GM12878 (cell line): ENCODE measurements at regions not wholly inside any gene's neighbourhood (a gene's known extent, or its start where the extent isn't known, plus 50 kb on each side); places are given as distances from the start of the nearest gene placed in this dataset.

Source experiments
- ATF2 ChIP-seq: IDR thresholded peaks from 2 replicates; pipeline ENCODE4 v1.6.1; 2012; ENCODE audit warnings: low read length, inconsistent platforms
- ATF3 ChIP-seq: IDR thresholded peaks from 2 replicates; pipeline ENCODE4 v1.6.1; 2011; ENCODE audit warnings: low read depth, mild to moderate bottlenecking, low read length, moderate library complexity, borderline replicate concordance; ENCODE audit errors: extremely low read depth
- BCL11A ChIP-seq: IDR thresholded peaks from 2 replicates; pipeline ENCODE4 v1.6.1; 2011; ENCODE audit warnings: low read depth, low read length
- BCLAF1 ChIP-seq: fragments of 450-650 bp; IDR thresholded peaks from 2 replicates; pipeline ENCODE4 v1.6.1; 2017; ENCODE audit warnings: antibody characterized with exemption, mild to moderate bottlenecking, moderate library complexity
- CBX5 ChIP-seq: sonication (generic); IDR thresholded peaks from 2 replicates; pipeline ENCODE4 v1.6.1; 2016; ENCODE audit warnings: low read depth, moderate library complexity, mild to moderate bottlenecking, inconsistent platforms
- CREB1 ChIP-seq: IDR thresholded peaks from 2 replicates; pipeline ENCODE4 v1.6.1; 2012; ENCODE audit warnings: low read depth, mild to moderate bottlenecking, inconsistent platforms
- ELK1 ChIP-seq: IDR thresholded peaks from 2 replicates; pipeline ENCODE4 v1.6.1; 2012; ENCODE audit warnings: low read depth, low read length, improper control_type of control experiment
- HDGF ChIP-seq: fragments of 450-650 bp; IDR thresholded peaks from 2 replicates; pipeline ENCODE4 v1.6.1; 2016; ENCODE audit warnings: antibody characterized with exemption
- MTA3 ChIP-seq: IDR thresholded peaks from 2 replicates; pipeline ENCODE4 v1.6.1; 2012; ENCODE audit warnings: low read length, inconsistent platforms, borderline replicate concordance
- NFYB ChIP-seq: IDR thresholded peaks from 2 replicates; pipeline ENCODE4 v1.6.1; 2011; ENCODE audit warnings: low read depth, mild to moderate bottlenecking, low read length, improper control_type of control experiment, moderate library complexity; ENCODE audit not compliant: insufficient read depth
- PKNOX1 ChIP-seq: fragments of 450-650 bp; IDR thresholded peaks from 2 replicates; pipeline ENCODE4 v1.6.1; 2016; ENCODE audit warnings: mild to moderate bottlenecking
- POLR2AphosphoS5 ChIP-seq: IDR thresholded peaks from 2 replicates; pipeline ENCODE4 v1.6.1; 2011; ENCODE audit warnings: mild to moderate bottlenecking, low read length, inconsistent platforms
- RELB ChIP-seq: fragments of 450-650 bp; IDR thresholded peaks from 2 replicates; pipeline ENCODE4 v1.6.1; 2017; ENCODE audit warnings: low read depth, mild to moderate bottlenecking, moderate library complexity
- RFX5 ChIP-seq: IDR thresholded peaks from 2 replicates; pipeline ENCODE4 v1.6.1; 2011; ENCODE audit warnings: low read depth, low read length, improper control_type of control experiment
- SRF ChIP-seq, 2 experiments: IDR thresholded peaks; 2 replicates each; pipeline ENCODE4 v1.6.1; 2011; ENCODE audit warnings: low read depth in 2 of 2, low read length in 2 of 2, mild to moderate bottlenecking in 1 of 2, moderate library complexity in 1 of 2
- STAT1 ChIP-seq: fragments of 450-650 bp; conservative IDR thresholded peaks from 2 replicates; pipeline ENCODE4 v1.6.1; 2014; ENCODE audit warnings: antibody characterized with exemption, mild to moderate bottlenecking
- TCF12 ChIP-seq: IDR thresholded peaks from 2 replicates; pipeline ENCODE4 v1.6.1; 2011; ENCODE audit warnings: low read depth, mild to moderate bottlenecking, low read length
- ZBTB4 ChIP-seq: fragments of 450-650 bp; formaldehyde crosslinking; IDR thresholded peaks from 2 replicates; pipeline ENCODE4 v1.4.0; 2022; ENCODE audit warnings: mild to moderate bottlenecking, moderate library complexity
- ZZZ3 ChIP-seq: IDR thresholded peaks from 2 replicates; pipeline ENCODE4 v1.6.1; 2011; ENCODE audit warnings: low read depth; ENCODE audit not compliant: control insufficient read depth, insufficient read length

- TF ChIP-seq ATF3 (no peak), MTA3 (no peak; the same call in 1 of the 2 replicates), ELK1 (no peak), TCF12 (no peak), NFYB (no peak), CBX5 (no peak), RELB (no peak), ZZZ3 (no peak), SRF (IDR thresholded peaks at IDR 0.05; ENCODE audit: low read depth in 2 of 2, low read length in 2 of 2) (no peak), HDGF (no peak), BCL11A (no peak), CREB1 (no peak), POLR2AphosphoS5 (no peak), ZBTB4 (CRISPR knock-in tag) (no peak), PKNOX1 (no peak), RFX5 (no peak), BCLAF1 (no peak), ATF2 (no peak), STAT1 (no peak)
Measured at GRCh38 chr16:85553436-85554113, 59.5 kb upstream of the GSE1 start (continued).
